Cardiac muscle cell (in vitro differentiated cells and primary cell): ENCODE measurements at regions not wholly inside any gene's neighbourhood (a gene's known extent, or its start where the extent isn't known, plus 50 kb on each side); places are given as distances from the start of the nearest gene placed in this dataset.
A peak's percentile ranks its signal among the peaks of the same experiment; 100 is the strongest.

Experiments
- DNase-seq, 2 donors: peaks; one replicate each; pipeline versions ENCODE4 v3.0.0 to v3.0.0-alpha.2; 2010 to 2017; ENCODE audit warnings: low read depth in 1 of 2, low spot score in 1 of 2
- H3K27ac ChIP-seq: fragments of 200-600 bp; sonication (generic); 2 replicates; pipeline ENCODE4 v1.5.1; 2016
- H3K27me3 ChIP-seq: fragments of 200-600 bp; sonication (generic); 2 replicates; pipeline ENCODE4 v1.6.0; 2016; ENCODE audit warnings: control low read depth
- H3K36me3 ChIP-seq: fragments of 200-600 bp; sonication (generic); 2 replicates; pipeline ENCODE4 v1.5.1; 2016; ENCODE audit warnings: control low read depth
- H3K4me1 ChIP-seq: fragments of 200-600 bp; sonication (generic); 2 replicates; pipeline ENCODE4 v1.8.1; 2017; ENCODE audit warnings: low read depth, mild to moderate bottlenecking, mixed run types
- H3K4me3 ChIP-seq: fragments of 200-600 bp; sonication (generic); 2 replicates; pipeline ENCODE4 v1.5.1; 2016; ENCODE audit warnings: mild to moderate bottlenecking
- H3K9me3 ChIP-seq: fragments of 200-600 bp; sonication (generic); 2 replicates; pipeline ENCODE4 v1.5.1; 2017; ENCODE audit warnings: low read depth, mild to moderate bottlenecking, control low read depth
- TF ChIP-seq, protein P1 (sequence below): IDR thresholded peaks from 2 replicates; pipeline ENCODE4 v1.5.1; 2012; ENCODE audit warnings: low read depth, mild to moderate bottlenecking, low read length

DNA sequence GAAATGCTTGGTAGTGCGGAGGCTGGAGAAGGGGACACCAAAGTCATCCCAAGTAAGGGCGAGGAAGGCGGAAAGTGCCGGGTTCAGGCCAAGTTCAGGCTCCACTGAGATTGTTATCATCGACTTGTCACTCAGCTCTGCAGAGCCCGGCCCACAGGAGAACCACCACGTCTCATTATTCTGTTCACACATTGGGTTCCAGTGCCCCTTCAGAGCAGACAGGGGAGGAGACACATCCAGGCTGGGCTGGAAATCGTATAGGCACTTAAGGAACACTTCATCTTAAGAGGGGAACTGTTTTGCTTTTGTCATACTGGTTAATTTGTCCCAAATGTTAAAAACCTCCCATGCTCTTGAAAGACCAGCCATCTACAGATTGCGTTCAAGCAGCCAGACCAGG lies 118.3 kb upstream of the ADAMTS18 start:
- DNase-seq: peak in 1 of 2 donors; percentile 67
- Histone ChIP-seq H3K4me1 (peaks cover 12% of the 10 kb centered on the region), H3K9me3 (no peaks in the 10 kb centered on the region), H3K4me3 (no peak overlapping the region), H3K27me3 (peaks cover 3% of the 10 kb centered on the region), H3K27ac (no peak overlapping the region), H3K36me3 (no peaks in the 10 kb centered on the region)
- TF ChIP-seq, protein P1, sequence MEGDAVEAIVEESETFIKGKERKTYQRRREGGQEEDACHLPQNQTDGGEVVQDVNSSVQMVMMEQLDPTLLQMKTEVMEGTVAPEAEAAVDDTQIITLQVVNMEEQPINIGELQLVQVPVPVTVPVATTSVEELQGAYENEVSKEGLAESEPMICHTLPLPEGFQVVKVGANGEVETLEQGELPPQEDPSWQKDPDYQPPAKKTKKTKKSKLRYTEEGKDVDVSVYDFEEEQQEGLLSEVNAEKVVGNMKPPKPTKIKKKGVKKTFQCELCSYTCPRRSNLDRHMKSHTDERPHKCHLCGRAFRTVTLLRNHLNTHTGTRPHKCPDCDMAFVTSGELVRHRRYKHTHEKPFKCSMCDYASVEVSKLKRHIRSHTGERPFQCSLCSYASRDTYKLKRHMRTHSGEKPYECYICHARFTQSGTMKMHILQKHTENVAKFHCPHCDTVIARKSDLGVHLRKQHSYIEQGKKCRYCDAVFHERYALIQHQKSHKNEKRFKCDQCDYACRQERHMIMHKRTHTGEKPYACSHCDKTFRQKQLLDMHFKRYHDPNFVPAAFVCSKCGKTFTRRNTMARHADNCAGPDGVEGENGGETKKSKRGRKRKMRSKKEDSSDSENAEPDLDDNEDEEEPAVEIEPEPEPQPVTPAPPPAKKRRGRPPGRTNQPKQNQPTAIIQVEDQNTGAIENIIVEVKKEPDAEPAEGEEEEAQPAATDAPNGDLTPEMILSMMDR: no peak

DNA sequence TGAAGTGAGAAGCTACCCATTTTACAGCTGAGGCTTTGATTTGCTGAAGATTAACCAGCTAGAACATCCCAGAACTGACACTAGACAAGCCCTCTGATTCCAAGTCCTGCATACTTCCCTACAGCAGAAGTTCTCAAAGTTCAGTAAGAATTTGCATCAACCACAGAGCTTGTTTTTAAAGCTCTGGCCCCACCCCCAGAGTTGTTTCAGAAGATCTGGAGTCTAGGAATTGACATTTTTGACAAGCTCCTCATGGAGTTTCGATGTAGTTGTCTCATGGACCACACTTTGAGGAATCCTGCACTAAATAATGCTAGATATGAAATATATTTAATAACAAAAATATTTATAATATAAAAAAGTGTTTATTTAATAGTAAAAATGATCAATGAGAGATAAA lies 120.3 kb upstream of the ADAMTS18 start:
- no peak overlapping the region for H3K27ac ChIP-seq
- TF ChIP-seq, protein P1: no peak
- H3K27me3 ChIP-seq: peaks cover 3% of the 10 kb centered on the region
- H3K9me3 ChIP-seq: no peaks in the 10 kb centered on the region
- H3K4me1 ChIP-seq: peaks cover 12% of the 10 kb centered on the region
- H3K36me3 ChIP-seq: no peaks in the 10 kb centered on the region
- no peak for DNase-seq
- no peak overlapping the region for H3K4me3 ChIP-seq

DNA sequence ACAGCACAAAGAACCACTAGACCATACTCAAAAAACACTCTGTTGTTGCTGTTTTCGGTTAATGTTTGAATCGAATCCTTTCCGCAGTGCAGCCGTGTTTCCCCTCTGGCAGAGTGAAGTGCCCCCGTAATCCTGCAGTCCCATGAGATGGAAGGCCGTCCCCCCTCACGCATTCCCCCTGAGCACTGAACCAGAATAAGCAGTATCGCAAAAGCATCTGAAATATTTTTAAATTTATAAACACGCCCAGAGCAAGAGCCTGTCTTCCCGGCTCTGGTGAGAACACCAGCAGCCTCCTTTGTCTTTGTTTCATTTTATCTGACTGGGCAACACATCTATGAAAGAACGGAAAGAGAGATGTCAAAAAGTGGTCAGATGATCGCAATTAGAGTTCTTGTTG lies 121.0 kb upstream of the ADAMTS18 start:
- Histone ChIP-seq H3K36me3 (no peaks in the 10 kb centered on the region), H3K4me1 (peaks cover 12% of the 10 kb centered on the region), H3K27me3 (peaks cover 3% of the 10 kb centered on the region), H3K4me3 (no peak overlapping the region), H3K27ac (no peak overlapping the region), H3K9me3 (no peaks in the 10 kb centered on the region)
- TF ChIP-seq, protein P1: no peak
- no peak for DNase-seq

DNA sequence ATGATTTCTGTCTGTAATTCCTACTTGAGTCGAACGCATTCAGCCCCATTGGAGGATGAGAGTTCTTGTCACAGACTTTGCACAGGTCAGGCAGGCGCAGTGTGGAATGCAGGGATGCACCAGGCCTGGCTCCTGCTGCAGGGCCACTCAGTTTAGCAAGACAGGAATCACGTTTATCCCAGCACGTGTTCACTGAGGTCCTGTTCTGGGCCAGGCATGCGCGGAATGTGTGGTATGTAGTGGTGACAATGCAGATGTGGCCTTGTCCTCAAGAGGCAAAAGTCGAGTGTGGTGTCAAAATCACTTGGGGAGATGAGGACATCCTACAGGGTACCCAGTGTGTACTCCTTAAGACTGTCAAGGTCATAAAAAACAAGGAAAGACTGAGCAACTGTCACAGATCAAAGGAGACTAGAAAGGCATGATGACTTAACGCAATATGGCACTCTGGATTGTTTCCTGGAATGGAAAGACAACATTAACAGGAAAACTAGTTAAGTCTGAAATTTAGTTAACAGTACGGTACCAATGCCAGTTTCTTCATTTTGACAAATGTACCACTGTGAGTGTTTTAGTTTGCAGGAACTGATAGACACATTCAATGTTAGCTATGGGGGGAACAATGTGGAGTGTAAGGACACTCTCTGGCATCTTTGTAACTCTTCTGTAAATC lies 121.5 kb upstream of the ADAMTS18 start:
- peaks cover 3% of the 10 kb centered on the region for H3K27me3 ChIP-seq
- H3K4me1 ChIP-seq: peaks cover 12% of the 10 kb centered on the region
- no peaks in the 10 kb centered on the region for H3K9me3 ChIP-seq
- peak in 1 of 2 donors; percentile 36 for DNase-seq
- H3K4me3 ChIP-seq: no peak overlapping the region
- H3K27ac ChIP-seq: no peak overlapping the region
- TF ChIP-seq, protein P1: no peak
- H3K36me3 ChIP-seq: no peaks in the 10 kb centered on the region

DNA sequence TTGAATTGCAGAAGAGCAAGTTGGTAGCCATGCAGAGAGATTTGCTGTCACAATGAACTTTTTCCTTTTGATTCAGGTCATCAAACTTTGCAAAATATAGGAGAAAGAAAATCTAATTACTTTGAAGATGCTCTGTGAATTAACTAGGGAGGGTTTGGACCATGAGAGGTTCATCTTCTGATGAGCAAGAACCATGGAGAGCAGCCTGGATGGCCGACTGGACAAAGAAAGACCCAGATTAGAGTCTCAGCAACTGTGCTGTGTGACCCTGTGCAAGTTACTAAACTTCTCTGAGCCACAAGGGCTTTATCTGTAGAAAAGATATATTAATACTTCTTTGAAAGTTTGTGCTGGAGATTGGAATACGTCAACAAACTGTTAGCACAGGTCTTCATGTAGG lies 122.6 kb upstream of the ADAMTS18 start:
- H3K4me3 ChIP-seq: no peak overlapping the region
- H3K36me3 ChIP-seq: no peaks in the 10 kb centered on the region
- no peak for DNase-seq
- TF ChIP-seq, protein P1: no peak
- H3K27me3 ChIP-seq: peaks cover 3% of the 10 kb centered on the region
- no peaks in the 10 kb centered on the region for H3K9me3 ChIP-seq
- no peak overlapping the region for H3K27ac ChIP-seq
- H3K4me1 ChIP-seq: peaks cover 12% of the 10 kb centered on the region

DNA sequence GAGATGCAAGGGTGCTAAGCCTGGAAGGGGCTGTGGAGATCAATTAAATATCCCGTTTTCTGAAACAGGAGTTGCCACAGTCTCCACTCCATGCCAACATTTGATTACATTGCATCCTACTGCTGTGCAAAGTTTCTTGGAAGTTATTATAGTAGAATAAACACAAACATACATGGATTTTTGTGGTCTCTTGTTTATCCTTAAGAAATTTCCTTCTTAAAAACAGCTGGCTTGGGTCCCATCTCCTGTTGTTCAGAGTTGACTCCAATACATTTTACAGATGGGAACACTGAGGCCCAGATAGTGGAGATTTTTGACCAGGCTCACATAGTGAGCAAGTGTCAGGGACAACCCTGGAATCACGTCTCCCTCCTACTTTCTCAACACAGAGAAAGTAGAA lies 124.0 kb upstream of the ADAMTS18 start:
- no peaks in the 10 kb centered on the region for H3K36me3 ChIP-seq
- H3K27ac ChIP-seq: no peak overlapping the region
- TF ChIP-seq, protein P1: no peak

More for the DNA sequence above, 124.0 kb upstream of the ADAMTS18 start:
- H3K4me3 ChIP-seq: no peak overlapping the region
- peaks cover 11% of the 10 kb centered on the region for H3K27me3 ChIP-seq
- no peaks in the 10 kb centered on the region for H3K4me1 ChIP-seq
- no peak for DNase-seq
- no peaks in the 10 kb centered on the region for H3K9me3 ChIP-seq
